T-helper 1 cell treated with Interleukin-12 subunit alpha and Interleukin-12 subunit beta and Interleukin-4 antibody, amounts not matched to agents 30 μg/mL and 1 μg/mL, for 36 hours (primary cell): ENCODE measurements at regions not wholly inside any gene's neighbourhood (a gene's known extent, or its start where the extent isn't known, plus 50 kb on each side); places are given as distances from the start of the nearest gene placed in this dataset.

Experiments used
- H3K27ac Mint-ChIP-seq: one replicate; pipeline ENCODE4 v1.8.0; 2021; ENCODE audit warnings: mild to moderate bottlenecking, mixed read lengths
- H3K27me3 Mint-ChIP-seq: one replicate; pipeline ENCODE4 v1.8.0; 2021; ENCODE audit warnings: low read depth, mixed read lengths
- H3K36me3 Mint-ChIP-seq: one replicate; pipeline ENCODE4 v1.8.0; 2021; ENCODE audit warnings: low read depth, mixed read lengths
- H3K4me1 Mint-ChIP-seq: one replicate; pipeline ENCODE4 v1.8.0; 2021; ENCODE audit warnings: low read depth, mixed read lengths
- H3K4me3 Mint-ChIP-seq: one replicate; pipeline ENCODE4 v1.8.0; 2021; ENCODE audit warnings: mild to moderate bottlenecking, moderate library complexity, mixed read lengths
- H3K9me3 Mint-ChIP-seq: one replicate; pipeline ENCODE4 v1.8.0; 2021; ENCODE audit warnings: mixed read lengths

GRCh38 chr5:10149911-10150310 lies 99.8 kb downstream of the ATPSCKMT start:
- Mint-ChIP-seq H3K4me3 (no peak overlapping the region), H3K36me3 (no peaks in the 10 kb centered on the region), H3K9me3 (no peaks in the 10 kb centered on the region), H3K4me1 (no peaks in the 10 kb centered on the region), H3K27me3 (no peaks in the 10 kb centered on the region), H3K27ac (no peak overlapping the region)

DNA sequence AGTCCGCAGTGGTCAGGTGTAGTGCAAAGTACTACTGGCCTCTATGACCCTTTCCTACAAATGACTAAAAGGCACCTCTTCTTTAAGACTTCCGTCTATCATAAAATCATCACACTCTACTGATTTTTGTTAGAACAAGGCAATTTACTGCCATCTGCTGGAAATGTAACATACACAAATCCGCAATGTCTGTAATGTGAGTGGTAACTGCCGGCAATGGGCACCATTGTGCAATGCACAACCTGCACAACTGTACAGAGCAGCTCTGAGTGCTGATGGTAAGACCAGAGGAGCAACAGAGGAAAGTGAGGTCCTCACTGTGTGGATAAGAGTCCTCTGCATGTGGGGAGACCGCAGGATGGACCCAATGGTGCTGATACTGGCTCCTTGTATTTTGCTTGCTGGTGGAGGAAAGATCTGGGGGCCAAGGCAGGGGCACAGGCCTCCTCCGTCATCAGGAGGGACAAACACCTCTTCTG lies 103.7 kb downstream of the ATPSCKMT start:
- Mint-ChIP-seq H3K4me1 (no peaks in the 10 kb centered on the region), H3K27ac (no peak overlapping the region), H3K36me3 (no peaks in the 10 kb centered on the region)

DNA sequence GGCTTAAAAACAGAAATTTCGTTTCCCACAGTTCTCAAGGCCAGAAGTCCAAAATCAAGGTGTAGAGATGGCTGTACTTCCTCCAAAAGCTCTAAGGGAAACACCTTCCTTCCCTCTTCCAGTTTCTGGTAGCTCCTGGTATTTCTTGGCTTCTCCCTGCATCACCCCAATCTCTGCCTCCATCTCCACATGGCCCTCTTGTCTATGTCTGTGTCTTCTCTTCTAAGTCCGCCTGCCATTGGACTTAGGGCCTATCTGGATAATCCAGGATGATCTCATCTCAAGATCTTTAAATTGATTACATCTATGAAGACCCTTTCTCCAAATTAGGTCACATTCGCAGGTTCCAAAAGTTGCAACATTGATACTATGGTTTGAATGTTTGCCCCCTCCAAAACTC lies 105.6 kb downstream of the ATPSCKMT start:
- Mint-ChIP-seq H3K27ac (no peak overlapping the region), H3K4me3 (no peak overlapping the region), H3K27me3 (no peaks in the 10 kb centered on the region), H3K36me3 (no peaks in the 10 kb centered on the region), H3K4me1 (no peaks in the 10 kb centered on the region), H3K9me3 (no peaks in the 10 kb centered on the region)

More for the DNA sequence above, 103.7 kb downstream of the ATPSCKMT start:
- no peak overlapping the region for H3K4me3 Mint-ChIP-seq
- no peaks in the 10 kb centered on the region for H3K27me3 Mint-ChIP-seq
- H3K9me3 Mint-ChIP-seq = no peaks in the 10 kb centered on the region

DNA sequence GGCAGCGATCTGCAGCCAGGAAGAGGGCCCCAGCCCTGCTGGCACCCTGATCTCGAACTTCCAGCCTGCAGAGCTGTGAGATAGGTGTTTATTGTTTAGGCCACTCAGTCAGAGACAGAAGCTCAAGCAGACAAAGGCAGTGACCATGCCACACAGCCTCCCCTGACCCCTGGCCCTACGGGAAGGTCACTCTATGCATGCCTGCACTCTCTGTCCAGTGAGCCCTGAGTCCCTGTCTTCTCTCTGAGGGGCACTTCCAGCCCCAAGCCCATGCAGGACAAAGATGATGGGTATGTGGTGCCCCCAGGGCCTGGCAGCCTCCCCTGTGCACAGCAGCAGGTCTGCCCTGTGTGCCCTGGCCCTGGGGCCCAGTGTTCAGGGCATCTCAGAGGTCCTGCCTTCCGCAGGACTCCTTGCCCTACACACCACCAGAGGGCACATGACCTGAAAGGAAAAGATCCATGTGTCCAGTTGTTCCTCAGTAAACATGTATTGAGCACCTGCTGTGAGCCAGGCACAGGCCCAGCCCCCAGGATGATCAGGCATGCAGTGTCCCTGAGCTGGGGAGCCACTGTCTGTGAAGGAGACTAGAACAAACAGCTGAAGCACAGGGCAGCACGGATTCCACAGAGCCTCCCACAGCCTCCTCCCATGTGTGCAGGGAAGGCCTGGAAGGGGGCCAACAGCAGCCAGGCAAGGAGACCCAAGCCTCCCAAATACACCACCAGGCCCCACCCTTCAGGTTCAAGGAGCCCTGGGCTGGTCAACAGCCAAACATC lies 109.3 kb downstream of the ATPSCKMT start:
- H3K4me3 Mint-ChIP-seq = no peak overlapping the region
- H3K27ac Mint-ChIP-seq = no peak overlapping the region
- no peaks in the 10 kb centered on the region for H3K36me3 Mint-ChIP-seq
- no peaks in the 10 kb centered on the region for H3K27me3 Mint-ChIP-seq
- no peaks in the 10 kb centered on the region for H3K4me1 Mint-ChIP-seq
- no peaks in the 10 kb centered on the region for H3K9me3 Mint-ChIP-seq

- no peaks in the 10 kb centered on the region for H3K27me3 Mint-ChIP-seq
- H3K4me3 Mint-ChIP-seq = no peak overlapping the region
- H3K4me1 Mint-ChIP-seq = no peaks in the 10 kb centered on the region
- H3K27ac Mint-ChIP-seq = no peak overlapping the region
- H3K36me3 Mint-ChIP-seq = no peaks in the 10 kb centered on the region
- H3K9me3 Mint-ChIP-seq = no peaks in the 10 kb centered on the region
These were observed 111.2 kb downstream of the ATPSCKMT start for GRCh38 chr5:10138395-10139057.

- Mint-ChIP-seq H3K27me3 (no peaks in the 10 kb centered on the region), H3K4me1 (no peaks in the 10 kb centered on the region), H3K36me3 (no peaks in the 10 kb centered on the region), H3K4me3 (no peak overlapping the region), H3K9me3 (no peaks in the 10 kb centered on the region), H3K27ac (no peak overlapping the region)
These were observed 115.9 kb downstream of the ATPSCKMT start for GRCh38 chr5:10133830-10134229.

DNA sequence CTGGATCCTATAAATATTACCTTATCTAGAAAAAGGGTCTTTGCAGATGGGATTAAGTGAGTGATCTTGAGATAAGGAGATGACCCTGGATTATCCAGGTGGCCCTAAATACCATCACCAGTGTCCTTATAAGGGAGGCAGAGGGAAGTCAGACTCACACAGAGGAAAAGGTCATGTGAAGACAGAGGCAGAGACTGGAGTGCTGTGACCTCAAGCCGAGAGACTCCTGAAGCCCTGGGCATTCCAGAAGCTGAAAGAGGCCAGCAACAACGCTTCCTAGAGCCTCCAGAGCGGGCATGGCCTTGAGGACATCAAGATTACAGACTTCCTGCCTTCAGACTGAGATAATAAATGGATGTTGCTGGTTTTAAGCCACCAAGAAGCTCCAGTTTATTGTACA lies 118.8 kb downstream of the ATPSCKMT start:
- H3K27ac Mint-ChIP-seq = no peak overlapping the region
- H3K36me3 Mint-ChIP-seq = no peaks in the 10 kb centered on the region
- H3K4me3 Mint-ChIP-seq = no peak overlapping the region
- H3K27me3 Mint-ChIP-seq = no peaks in the 10 kb centered on the region
- no peaks in the 10 kb centered on the region for H3K4me1 Mint-ChIP-seq
- H3K9me3 Mint-ChIP-seq = no peaks in the 10 kb centered on the region

DNA sequence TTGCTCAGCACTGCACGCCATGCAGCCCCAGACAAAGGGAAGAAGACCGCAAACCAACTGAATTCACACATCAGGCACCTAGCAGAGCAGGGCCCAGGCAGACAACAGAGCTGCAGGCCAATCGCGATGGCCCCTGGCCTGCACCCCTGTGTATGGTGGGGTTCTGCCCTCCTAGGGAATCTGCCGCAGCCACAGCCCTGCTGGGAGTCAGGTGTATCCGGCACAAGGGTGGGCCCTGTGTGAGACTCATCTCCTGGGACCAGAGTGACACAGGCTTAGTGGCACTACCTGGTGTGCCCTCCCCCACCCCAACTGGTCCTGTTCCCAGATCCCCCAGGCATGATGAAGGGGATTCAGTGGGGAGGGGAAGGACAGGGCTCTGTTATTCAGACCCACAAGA lies 122.8 kb downstream of the ATPSCKMT start:
- Mint-ChIP-seq H3K27ac (no peak overlapping the region), H3K27me3 (no peaks in the 10 kb centered on the region), H3K4me1 (no peaks in the 10 kb centered on the region), H3K4me3 (no peak overlapping the region), H3K9me3 (no peaks in the 10 kb centered on the region), H3K36me3 (no peaks in the 10 kb centered on the region)

DNA sequence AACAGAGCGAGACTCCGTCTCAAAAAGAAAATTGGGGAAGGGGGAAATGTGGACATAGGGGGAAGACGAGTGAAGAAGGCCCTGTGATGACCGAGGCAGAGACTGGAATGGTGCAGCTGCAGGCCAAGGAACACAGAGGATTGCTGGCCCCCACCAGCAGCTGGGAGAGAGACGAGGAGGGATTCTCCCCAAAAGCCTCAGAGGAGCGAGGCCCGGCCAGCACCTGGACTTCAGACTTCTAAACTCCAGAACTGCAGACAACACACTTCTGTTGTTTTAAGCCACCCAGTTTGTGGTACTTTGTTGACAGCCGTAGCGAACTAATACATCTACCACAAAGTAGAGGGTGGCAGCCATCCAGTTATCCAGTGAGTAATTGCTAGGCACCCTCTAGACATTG lies 124.6 kb downstream of the ATPSCKMT start:
- Mint-ChIP-seq H3K9me3 (no peaks in the 10 kb centered on the region), H3K27me3 (no peaks in the 10 kb centered on the region), H3K36me3 (no peaks in the 10 kb centered on the region), H3K4me1 (no peaks in the 10 kb centered on the region), H3K4me3 (no peak overlapping the region), H3K27ac (no peak overlapping the region)

DNA sequence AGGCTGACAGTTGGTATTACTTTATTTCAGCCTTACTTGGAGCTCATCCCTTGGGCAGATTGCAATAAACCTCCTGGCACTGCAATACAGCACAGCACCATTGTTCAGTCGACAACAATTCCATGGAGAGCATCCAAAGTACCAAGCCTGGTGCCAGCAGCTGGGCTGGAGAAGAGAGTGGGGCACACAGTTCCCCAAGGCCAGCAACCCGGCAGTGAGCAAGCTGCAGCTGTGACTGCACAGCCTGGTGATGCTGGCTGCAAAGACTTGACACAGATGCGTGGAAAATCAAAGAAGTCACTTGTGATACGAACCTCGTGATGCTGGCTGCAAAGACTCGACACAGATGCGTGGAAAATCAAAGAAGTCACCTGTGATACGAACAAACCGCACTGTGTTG lies 125.4 kb downstream of the ATPSCKMT start:
- Mint-ChIP-seq H3K36me3 (no peaks in the 10 kb centered on the region), H3K27ac (no peak overlapping the region), H3K9me3 (no peaks in the 10 kb centered on the region), H3K4me1 (no peaks in the 10 kb centered on the region), H3K27me3 (no peaks in the 10 kb centered on the region), H3K4me3 (no peak overlapping the region)

DNA sequence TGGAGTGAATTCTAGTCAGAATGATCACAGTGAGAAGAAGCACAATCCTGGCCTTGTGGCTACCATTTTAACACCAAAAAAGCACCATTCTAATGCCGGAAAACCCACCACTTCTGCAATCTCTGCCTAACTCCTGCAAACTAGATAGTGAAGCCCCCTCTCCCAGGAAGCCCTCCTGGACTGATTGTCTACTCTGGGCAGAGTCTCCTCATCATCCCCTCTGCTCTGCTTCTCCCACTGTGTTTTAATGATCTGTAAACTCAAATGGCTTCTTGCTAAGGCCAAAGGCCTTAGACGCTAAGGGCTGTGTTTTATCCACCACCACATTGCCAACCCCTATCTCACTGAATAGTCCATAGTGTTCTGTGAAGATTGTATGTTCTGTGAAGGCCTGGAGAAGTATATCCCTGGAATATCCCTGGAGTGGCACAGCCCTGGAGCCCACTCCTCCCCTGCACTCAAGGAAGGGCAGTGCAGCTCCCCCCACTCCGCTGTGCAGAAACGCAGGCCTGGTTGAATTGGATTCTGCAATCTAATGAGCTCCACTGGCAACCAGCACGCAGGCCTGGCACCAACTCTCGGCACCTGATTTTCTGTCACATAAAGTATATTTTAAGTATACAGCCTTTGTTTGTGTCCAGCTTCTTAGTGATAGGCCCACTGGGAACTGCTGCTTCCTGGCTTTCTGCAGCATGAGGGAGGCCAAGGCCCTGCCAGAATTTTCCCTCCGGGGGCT lies 126.3 kb downstream of the ATPSCKMT start:
- no peak overlapping the region for H3K4me3 Mint-ChIP-seq
- no peaks in the 10 kb centered on the region for H3K4me1 Mint-ChIP-seq
- no peak overlapping the region for H3K27ac Mint-ChIP-seq
- H3K36me3 Mint-ChIP-seq = no peaks in the 10 kb centered on the region
- no peaks in the 10 kb centered on the region for H3K9me3 Mint-ChIP-seq
- H3K27me3 Mint-ChIP-seq = no peaks in the 10 kb centered on the region

- Mint-ChIP-seq H3K27me3 (no peaks in the 10 kb centered on the region), H3K27ac (no peak overlapping the region), H3K36me3 (no peaks in the 10 kb centered on the region), H3K9me3 (no peaks in the 10 kb centered on the region), H3K4me3 (no peak overlapping the region), H3K4me1 (no peaks in the 10 kb centered on the region)
These were observed 127.5 kb downstream of the ATPSCKMT start for GRCh38 chr5:10122076-10122726.

DNA sequence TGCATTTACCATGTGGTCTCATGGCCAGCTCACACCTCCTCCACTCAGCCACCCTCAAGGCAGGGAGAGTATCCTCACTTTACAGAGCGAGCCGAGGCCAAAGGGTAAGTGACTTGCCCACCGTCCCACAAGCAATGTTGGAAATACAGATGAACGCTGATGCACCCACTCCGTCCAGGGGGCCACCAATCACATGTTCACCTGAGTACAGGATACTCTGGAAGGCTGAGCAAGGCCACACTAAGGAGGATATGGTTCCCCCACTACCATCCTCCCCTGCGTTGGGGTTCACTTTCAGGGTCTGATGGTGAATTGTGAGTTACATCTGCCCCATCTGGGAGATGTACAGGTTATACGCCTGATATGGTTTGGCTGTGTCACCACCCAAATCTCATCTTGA lies 128.8 kb downstream of the ATPSCKMT start:
- Mint-ChIP-seq H3K27me3 (no peaks in the 10 kb centered on the region), H3K36me3 (no peaks in the 10 kb centered on the region), H3K4me1 (no peaks in the 10 kb centered on the region), H3K4me3 (no peak overlapping the region), H3K9me3 (no peaks in the 10 kb centered on the region), H3K27ac (no peak overlapping the region)

GRCh38 chr5:10118150-10118549 lies 131.5 kb downstream of the ATPSCKMT start:
- Mint-ChIP-seq H3K27ac (no peak overlapping the region), H3K27me3 (no peaks in the 10 kb centered on the region), H3K36me3 (no peaks in the 10 kb centered on the region), H3K9me3 (no peaks in the 10 kb centered on the region), H3K4me3 (no peak overlapping the region), H3K4me1 (no peaks in the 10 kb centered on the region)
